ENCODE measurements at regions not wholly inside any gene's neighbourhood (a gene's known extent, or its start where the extent isn't known, plus 50 kb on each side); places are given as distances from the start of the nearest gene placed in this dataset.

DNA sequence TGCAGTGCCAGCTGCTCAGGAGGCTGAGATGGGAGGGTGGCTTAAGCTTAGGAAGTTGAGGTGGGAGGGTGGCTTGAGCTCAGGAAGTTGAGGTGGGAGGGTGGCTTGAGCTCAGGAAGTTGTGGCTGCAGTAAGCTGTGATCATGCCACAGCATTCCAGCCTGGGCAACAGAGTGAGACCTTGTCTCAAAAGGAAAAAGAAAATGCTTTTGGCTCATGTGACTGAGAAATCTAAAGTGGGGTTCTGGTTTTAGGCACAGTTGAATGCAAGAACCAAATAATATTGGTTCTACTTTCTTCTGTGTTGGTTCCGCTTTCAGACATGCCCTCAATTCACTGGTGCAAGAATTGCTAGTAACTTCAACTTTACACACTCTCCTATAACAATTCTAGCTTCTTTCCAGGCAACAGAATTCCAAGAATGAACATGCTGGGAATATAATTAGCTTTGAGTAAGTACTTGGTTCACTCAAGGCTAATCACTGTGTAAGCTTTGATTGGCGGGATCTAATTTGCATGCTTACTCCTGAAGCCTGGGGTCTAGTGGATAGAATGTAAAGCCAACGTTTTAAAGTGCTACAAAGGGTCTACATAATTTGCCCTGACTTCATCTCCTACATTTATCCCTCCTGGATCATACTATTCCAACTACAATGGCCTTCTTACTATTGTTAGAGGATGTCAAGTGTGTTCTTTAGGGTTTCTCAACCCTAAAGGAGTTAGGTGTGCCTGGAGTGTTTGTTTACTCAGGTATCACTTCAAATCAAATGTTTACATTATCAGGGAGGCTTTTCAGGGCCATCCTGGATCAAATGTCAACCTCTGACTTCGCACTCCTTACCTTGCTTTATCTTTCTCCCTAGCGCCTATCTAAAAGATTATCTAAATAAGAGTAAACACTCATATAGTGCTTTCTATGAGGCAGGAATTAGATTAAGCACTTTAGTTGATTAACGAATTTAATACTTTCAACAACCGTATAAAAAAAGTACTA, 115.1 kb downstream of the SLC16A1 start:
- no peak for TF ChIP-seq CTCF (IDR thresholded peaks at IDR 0.05; ENCODE audit: low read length)
- no peak for TF ChIP-seq EZH2 (optimal IDR thresholded peaks at IDR 0.05; ENCODE audit: low read depth, low read length)
- TF ChIP-seq EZH2phosphoT487 (IDR thresholded peaks at IDR 0.05; ENCODE audit: low read length) = no peak

All from MM.1S (cell line).